ENCODE measurements at regions not wholly inside any gene's neighbourhood (a gene's known extent, or its start where the extent isn't known, plus 50 kb on each side); places are given as distances from the start of the nearest gene placed in this dataset.

DNA sequence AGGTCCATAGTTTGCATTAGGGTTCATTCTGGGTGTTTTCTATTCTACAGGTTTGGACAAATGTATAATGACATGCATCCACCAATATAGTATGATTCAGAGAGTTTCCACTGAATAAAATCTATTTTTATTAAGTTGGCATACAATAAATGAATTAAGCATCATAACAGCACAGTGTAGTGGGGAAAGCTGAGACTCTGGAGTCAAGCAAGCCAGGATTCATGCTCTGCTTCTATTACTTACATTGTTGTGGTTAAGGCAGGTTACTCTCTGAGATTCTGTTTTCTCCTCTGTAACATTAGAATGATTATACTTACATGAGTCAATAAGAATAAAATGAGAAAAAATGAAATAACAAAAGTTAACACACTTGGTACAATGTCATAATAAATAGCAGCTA, 131.3 kb downstream of the SLC30A10 start:
- TF ChIP-seq, protein P1, sequence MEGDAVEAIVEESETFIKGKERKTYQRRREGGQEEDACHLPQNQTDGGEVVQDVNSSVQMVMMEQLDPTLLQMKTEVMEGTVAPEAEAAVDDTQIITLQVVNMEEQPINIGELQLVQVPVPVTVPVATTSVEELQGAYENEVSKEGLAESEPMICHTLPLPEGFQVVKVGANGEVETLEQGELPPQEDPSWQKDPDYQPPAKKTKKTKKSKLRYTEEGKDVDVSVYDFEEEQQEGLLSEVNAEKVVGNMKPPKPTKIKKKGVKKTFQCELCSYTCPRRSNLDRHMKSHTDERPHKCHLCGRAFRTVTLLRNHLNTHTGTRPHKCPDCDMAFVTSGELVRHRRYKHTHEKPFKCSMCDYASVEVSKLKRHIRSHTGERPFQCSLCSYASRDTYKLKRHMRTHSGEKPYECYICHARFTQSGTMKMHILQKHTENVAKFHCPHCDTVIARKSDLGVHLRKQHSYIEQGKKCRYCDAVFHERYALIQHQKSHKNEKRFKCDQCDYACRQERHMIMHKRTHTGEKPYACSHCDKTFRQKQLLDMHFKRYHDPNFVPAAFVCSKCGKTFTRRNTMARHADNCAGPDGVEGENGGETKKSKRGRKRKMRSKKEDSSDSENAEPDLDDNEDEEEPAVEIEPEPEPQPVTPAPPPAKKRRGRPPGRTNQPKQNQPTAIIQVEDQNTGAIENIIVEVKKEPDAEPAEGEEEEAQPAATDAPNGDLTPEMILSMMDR (IDR thresholded peaks at IDR 0.05): no peak
- TF ChIP-seq POLR2A (IDR thresholded peaks at IDR 0.05): no peak
- no peak for TF ChIP-seq EP300 (IDR thresholded peaks at IDR 0.05)

Data from ovary (tissue), 3 donors.